Activated T-helper 1 cell treated with Interleukin-2 at 50 U/mL for 16 hours (primary cell): ENCODE measurements at regions not wholly inside any gene's neighbourhood (a gene's known extent, or its start where the extent isn't known, plus 50 kb on each side); places are given as distances from the start of the nearest gene placed in this dataset.

ENCODE experiments used
- DNase-seq: peaks from one replicate; pipeline ENCODE4 v3.0.0-alpha.2; 2020; ENCODE audit warnings: low read depth

- no peak for DNase-seq
Observed at GRCh38 chr5:2128686-2129355, 246.1 kb upstream of the IRX4 start.

DNA sequence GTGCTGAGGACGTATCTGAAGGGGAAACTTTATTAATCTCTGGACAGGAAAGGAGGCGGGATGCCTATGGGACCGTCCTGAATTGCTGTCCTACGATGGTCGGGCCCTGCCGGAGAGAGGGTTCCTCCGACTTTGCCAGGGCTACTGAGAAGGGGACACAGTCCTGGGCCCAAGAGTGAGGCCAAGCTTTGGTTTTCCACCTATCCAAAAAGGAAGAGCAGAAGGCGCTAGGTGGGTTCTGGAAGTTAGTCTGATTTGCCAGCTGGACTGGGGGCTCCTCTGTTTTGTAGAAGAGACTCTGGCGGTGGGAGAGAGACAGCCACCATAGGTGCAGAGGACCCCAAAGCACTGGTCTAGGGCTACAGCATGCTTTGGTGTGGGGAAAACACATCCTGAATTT is 243.8 kb upstream of the IRX4 start:
- DNase-seq = no peak

DNA sequence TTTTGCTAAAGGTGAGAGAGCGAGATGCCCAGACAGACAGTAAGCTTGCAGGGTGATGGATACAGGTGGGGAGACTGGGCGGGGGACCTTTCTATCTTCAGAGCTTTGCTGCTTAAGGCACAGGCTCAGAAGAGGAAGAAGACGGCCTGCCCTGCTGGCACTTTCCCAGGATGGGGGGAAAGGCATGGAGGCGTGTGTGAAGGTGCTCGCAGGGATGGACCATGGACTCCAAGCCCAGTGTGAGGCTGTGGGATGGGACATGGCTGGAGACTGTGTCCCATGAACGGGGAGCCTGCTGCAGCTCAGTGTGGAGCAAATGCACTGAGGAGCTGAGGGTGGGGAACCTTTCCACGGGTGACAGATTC is 243.2 kb upstream of the IRX4 start:
- DNase-seq = no peak

- no peak for DNase-seq
Observed at GRCh38 chr5:2125171-2125900, 242.6 kb upstream of the IRX4 start.

DNA sequence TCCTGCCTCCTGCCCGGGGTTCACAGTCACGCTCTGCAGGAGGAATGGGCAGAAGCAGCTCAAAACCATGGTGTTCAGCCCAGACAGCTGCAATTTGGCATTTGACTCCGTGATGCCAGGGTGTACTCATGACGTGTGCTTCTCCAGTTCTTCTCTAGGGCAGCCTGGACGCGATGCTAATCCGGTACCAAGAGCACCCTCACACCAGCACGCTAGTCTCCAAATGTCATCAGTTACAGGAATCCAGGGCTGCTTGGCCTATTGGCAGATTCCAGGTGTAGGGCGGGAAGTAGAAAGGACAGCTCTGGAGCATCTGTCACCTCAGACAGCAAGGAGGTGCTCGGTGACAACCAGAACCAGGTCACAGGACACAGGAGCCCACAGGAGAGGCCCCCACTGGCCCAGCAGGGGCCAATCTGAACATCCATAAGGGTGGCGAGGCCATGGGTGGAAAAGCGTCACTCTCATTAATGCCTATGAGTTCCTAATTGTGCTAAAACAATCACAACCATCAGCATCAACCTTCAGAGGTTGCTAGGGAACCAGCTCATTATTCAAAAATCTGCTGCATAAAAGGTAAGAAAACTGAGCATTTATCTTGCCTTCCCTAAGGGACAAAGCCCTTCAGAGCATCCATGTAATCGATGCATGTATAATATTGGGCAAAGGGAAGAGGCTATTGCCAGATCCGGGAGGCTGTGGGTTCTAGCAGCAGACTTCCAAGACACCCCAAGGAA is 241.9 kb upstream of the IRX4 start:
- DNase-seq = no peak

DNA sequence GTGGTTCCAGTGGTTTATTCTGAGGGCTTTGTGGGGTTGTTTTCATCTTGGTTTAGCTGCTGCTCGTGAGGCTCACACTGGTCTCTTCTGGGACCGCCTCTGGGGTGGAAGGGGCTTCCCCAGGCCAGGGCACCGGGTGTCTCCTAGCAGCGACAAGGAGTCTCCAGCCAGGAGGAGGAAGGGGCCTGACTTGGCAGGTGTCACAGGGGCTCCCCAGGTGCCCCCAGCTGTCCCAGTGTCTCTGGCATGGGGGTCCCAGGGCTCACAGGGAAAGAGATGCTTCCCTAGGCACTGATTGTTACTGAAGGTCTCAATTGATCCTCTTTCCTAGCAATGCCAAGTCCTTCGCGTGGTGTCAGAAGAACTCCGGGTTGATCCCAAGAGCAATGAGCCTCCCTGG is 241.1 kb upstream of the IRX4 start:
- no peak for DNase-seq

- no peak for DNase-seq
Observed at GRCh38 chr5:2120361-2120760, 237.6 kb upstream of the IRX4 start.

DNA sequence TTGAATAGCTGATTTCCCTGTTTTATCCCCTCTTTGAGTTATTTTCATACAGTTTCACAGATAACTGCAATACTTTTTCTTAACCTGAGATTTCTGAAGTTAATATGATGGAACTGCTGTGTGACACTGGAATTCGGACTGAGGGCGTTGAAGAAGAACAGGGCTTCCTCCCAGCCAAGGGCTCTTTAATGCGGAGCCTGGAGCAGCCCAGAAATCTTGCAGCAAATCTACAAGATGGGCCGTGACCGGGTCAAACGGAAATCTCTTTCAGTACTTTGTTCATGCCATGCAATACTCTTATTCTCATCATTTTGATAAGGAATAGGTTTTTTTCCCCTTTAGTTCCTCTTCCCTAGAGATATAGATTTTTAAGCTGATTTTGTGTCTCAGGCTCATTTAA is 236.8 kb upstream of the IRX4 start:
- no peak for DNase-seq

- no peak for DNase-seq
Observed at GRCh38 chr5:2113348-2114131, 230.8 kb upstream of the IRX4 start.

GRCh38 chr5:2112173-2113025 is 229.7 kb upstream of the IRX4 start:
- DNase-seq = no peak

- no peak for DNase-seq
Observed at GRCh38 chr5:2111569-2112105, 228.9 kb upstream of the IRX4 start.

DNA sequence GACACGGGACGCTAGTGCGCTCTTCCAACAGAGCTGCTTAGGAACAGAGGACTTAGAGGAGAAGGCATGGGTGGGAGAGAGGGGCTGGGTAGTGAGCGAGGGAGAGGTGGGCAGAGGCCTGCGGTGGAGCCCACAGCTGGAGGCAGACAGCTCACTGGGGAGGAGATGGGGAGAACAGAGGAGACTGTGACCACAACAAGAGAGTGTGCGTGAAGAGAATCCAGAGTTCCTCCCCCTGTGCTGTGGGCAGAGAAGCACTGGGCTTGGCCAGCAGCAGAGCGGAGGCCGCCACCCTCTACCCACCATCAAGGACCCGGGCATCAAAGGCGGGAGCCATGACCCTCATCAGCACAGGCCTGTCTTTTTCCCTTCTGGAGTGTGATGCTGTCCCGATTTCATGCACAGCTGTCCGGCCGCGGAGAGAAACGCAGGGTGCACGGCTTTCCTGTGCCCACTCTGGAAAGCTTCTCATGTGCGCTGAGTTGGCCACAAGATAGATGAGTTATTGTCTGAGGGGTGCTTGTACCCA is 228.3 kb upstream of the IRX4 start:
- no peak for DNase-seq

DNA sequence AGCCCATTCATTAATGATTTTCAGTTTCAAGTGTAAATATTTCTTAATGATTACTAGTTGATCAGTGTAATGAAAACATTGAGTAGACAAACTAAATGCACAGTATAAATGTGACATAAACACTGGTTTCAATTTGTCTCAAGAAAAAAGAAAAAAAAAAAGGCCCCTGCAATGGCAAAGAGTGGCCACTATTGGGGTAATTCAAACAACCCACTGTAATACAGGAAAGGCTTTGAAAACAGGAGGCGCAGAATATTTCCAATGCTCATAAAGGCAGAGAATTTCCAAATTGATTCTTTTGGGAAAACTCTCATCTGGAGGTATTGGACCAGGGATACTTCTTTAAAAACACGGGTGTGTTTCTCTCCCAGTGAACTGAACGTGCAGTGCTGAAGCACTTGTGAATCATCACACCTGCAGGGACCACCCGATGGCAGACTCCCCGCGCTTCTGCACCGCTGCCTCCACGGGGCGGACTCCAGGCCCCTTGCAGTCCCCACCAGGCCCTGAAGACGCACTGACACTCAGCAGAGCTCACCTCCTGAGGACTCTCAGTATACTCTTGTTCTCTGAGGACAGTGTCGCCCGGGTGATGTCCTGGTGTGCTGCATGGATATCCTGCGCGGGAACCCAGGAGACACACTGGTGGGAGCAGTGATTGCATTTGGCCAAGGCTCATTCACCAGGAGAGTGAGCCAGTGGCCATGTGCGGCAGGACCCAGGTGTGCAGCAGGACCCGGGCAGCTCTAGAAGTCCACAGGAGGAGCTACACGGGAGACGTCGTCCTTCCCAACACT is 227.6 kb upstream of the IRX4 start:
- no peak for DNase-seq

DNA sequence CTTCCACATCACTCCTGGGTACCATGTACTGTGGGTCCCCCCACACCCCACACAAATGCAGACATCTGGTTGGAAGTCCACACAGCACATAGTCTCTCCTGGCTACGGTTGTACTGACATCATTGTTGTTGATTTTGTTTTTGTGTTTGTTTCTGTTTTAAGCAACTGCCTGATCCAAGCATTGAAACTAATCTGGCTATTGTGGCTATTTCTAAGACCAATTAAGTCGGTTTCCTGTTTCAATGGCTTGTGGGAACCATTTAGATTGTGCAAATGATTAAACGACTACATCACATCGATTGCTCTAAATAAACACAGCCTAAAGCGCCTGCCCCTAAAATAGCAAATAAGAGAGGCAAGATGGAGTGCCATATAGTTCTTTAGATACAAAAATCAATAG is 226.8 kb upstream of the IRX4 start:
- DNase-seq = no peak

DNA sequence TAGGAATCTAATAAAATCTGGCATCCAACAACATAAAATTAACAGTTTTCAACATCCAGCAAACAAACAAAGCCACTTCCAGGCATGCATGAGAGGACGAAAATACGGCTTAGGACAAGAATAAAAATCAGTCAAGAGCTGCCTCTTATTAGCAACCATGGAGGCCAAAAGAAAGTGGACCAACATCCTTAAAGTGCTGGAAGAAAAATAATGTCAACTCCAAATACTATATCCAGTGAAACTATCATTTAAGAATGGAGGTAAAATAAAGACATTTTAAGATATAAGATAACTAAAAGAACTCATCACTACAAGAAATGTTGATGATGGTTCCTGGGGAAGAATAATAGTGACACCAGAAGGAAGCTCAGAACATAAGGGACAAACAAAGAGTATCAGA is 224.0 kb upstream of the IRX4 start:
- no peak for DNase-seq

DNA sequence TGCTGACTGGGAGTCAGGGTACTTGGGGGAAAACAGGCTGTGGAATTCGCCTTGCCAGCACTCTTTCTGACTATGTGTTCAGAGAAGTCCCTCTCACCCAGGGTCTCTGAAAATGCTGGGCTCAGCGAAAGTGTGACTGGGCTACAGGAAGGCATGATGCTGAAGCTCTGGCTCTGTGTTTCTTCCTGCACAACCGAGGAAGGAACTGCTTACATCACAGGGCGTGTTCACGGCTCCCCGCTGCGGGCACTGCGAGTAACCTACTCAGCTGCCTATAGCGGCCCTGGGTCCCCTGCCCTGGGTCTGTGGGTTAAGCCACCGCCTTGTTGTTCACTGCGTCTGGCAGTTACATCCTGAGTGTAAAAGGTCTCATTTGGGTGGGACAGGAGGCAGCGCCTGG is 222.4 kb upstream of the IRX4 start:
- DNase-seq = no peak

GRCh38 chr5:2103940-2104339 is 221.2 kb upstream of the IRX4 start:
- DNase-seq = no peak

DNA sequence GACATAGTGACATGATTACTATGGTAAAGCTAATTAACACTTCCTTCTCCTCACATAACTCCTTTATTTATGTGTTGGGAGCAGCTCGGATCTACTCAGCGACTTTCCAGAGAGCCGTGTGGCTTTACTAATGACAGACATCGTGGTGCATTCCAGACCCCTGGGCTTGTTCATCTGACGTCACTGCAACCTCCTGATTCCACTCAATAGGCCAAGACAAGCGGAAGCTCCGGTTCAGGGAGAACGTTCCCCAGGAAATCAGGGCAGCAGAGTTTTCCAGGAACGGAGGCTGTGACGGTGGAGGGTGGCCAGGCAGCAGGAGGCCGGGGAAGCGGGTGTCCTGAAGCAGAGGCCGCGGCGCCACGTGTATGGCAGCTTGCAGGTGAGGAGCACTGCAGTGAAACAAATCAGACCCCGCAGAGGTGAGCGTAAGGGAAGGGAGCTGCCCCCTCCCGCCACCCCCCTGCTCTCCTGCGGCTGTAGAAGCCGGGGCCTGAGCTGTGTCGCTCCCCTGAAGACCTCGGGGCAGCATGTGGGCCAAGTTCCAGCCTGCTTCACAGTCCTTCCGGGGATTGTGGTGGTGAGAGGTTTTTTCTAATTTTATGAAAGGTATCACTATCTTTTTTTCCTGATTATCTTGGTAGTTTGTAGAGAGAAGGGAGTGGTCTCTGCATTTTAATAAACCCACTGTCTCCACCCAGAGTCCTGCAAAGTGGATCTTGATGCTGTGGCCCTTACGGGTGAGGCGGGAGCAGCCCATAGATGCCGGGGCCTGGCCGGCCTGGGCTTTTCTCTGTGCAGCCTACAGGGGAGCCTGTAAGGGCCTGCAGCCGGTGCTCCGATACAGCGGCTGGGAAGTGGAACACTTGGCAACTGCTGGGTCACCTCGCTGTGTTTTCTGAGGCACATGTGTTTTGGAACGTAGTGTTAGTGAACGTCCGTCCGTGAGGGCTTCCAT is 220.4 kb upstream of the IRX4 start:
- no peak for DNase-seq

DNA sequence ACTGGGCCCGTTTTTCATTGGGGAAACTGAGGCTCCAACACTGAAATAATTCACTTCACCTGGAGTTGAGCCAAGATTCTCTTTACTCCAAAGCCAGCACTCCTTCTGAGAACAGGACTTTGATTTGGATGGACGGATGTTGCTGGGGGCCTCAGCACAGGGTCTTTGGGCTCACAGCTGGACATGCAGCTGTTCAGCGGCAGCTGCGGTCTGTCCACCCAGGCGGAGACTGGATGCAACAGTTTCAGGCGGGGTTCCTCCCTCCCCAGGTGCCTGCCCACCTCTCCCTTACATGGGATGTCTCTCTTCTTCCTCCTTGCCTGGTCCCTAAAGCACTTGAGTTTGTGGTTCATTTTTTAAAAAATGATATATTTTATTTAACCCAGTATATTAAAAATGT is 219.0 kb upstream of the IRX4 start:
- no peak for DNase-seq
